ENCODE measurements at regions not wholly inside any gene's neighbourhood (a gene's known extent, or its start where the extent isn't known, plus 50 kb on each side); places are given as distances from the start of the nearest gene placed in this dataset.

DNA sequence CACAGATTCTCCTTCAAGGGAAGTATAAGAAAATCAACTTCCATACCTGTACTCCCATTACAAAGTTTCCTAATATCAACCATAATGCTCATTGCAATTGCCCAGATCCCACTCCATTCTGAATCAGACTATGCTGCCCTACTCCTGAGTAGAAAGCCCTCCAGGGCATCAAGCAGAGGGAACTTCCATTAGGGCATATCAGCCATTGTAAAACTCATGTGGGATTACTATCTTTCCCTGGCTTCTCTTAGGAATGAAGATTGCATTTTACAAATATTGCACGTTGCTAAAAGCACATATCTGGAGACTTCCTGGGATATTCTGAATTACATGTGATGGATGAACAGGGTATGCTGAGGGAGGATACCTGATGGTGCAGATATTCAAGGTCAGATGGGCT lies 263.2 kb downstream of the FOXA2 start:
- H3K9me3 ChIP-seq (replicated peaks in 1 of 2; ENCODE audit: control insufficient read depth in 1 of 2, insufficient read depth in 1 of 2, low read length in 2 of 2): no peaks in the 10 kb centered on the region
- H3K27me3 ChIP-seq (ENCODE audit: control insufficient read depth in 2 of 2, insufficient read depth in 2 of 2, low read length in 2 of 2): peaks cover 0 to 8% of the 10 kb centered on the region in 2 donors
- no peak for DNase-seq
- intact Hi-C loops (cut with micrococcal nuclease): no loop called here
- Mint-ChIP-seq H3K27me3 (ENCODE audit: low read depth in 3 of 3) (peaks cover 12 to 26% (median 14%) of the 10 kb centered on the region in 3 donors), H3K27ac (no peak overlapping the region), H3K9me3 (no peaks in the 10 kb centered on the region), H3K4me1 (no peaks in the 10 kb centered on the region), H3K36me3 (no peaks in the 10 kb centered on the region), H3K4me3 (no peak overlapping the region)
- no peak overlapping the region for H3K4me3 ChIP-seq (replicated peaks in 1 of 3; ENCODE audit: low read depth in 2 of 3, low read length in 3 of 3)
- no peak overlapping the region for H3K9ac ChIP-seq (ENCODE audit: insufficient read depth, low read length, poor library complexity, severe bottlenecking)
- 86% methylated on average over 1 of the region's 1 CpG for WGBS (ENCODE audit: insufficient coverage)
- TF ChIP-seq, protein P1, sequence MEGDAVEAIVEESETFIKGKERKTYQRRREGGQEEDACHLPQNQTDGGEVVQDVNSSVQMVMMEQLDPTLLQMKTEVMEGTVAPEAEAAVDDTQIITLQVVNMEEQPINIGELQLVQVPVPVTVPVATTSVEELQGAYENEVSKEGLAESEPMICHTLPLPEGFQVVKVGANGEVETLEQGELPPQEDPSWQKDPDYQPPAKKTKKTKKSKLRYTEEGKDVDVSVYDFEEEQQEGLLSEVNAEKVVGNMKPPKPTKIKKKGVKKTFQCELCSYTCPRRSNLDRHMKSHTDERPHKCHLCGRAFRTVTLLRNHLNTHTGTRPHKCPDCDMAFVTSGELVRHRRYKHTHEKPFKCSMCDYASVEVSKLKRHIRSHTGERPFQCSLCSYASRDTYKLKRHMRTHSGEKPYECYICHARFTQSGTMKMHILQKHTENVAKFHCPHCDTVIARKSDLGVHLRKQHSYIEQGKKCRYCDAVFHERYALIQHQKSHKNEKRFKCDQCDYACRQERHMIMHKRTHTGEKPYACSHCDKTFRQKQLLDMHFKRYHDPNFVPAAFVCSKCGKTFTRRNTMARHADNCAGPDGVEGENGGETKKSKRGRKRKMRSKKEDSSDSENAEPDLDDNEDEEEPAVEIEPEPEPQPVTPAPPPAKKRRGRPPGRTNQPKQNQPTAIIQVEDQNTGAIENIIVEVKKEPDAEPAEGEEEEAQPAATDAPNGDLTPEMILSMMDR (IDR thresholded peaks at IDR 0.05): no peak
- H4K20me1 ChIP-seq (ENCODE audit: insufficient read depth, low read length): no peaks in the 10 kb centered on the region
- H3K27ac ChIP-seq (ENCODE audit: low read depth in 1 of 2, low read length in 2 of 2): no peak overlapping the region
- H3K4me1 ChIP-seq (ENCODE audit: control insufficient read depth in 1 of 2, insufficient read depth in 2 of 2, low read length in 2 of 2): no peaks in the 10 kb centered on the region
- H3K36me3 ChIP-seq (replicated peaks in 1 of 2; ENCODE audit: control insufficient read depth in 1 of 2, insufficient read depth in 2 of 2, low read length in 2 of 2): no peaks in the 10 kb centered on the region
- no peak overlapping the region for H2AFZ ChIP-seq (ENCODE audit: insufficient read depth, low read depth, low read length, poor library complexity, severe bottlenecking)
- no peak overlapping the region for H3K4me2 ChIP-seq (replicated peaks; ENCODE audit: extremely low read depth, low read length, poor library complexity, severe bottlenecking)
- no peaks in the 10 kb centered on the region for H3K79me2 ChIP-seq (ENCODE audit: insufficient read depth, low read length)

DNA sequence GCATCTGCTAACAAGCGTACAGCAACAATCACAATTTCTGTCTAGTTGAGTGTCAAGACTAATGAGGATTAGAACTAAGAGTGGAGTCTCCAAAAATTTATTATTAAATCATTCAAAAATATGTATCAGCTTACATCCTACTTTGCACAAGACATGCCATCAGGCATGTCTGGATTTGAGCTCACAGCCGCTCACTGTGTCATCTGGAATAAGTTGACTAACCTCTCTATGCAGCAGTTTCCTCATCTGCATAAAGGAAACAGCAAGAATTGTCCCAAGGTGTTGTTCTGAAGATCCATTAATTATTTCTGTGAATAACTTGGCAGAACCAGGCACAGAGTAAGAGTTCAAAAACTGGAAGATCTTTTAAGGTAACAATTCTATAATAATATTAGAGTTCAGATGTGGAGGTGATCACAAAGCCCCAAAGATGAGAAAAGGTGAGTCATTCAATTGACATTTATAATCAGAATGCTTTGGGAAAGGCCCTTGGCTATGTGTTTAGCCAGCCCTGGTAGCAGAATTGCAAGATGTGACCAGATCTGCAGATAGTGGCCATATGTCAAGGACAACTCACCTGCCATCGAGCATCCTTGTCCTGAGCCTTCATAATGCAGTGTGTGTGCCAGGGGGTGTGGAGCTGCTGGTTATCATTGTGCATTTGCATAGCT lies 264.0 kb downstream of the FOXA2 start:
- TF ChIP-seq, protein P1 (IDR thresholded peaks at IDR 0.05): no peak
- H3K4me1 Mint-ChIP-seq: no peaks in the 10 kb centered on the region

More for the DNA sequence above, 264.0 kb downstream of the FOXA2 start:
- no peak overlapping the region for H2AFZ ChIP-seq (ENCODE audit: insufficient read depth, low read depth, low read length, poor library complexity, severe bottlenecking)
- no peaks in the 10 kb centered on the region for H3K36me3 ChIP-seq (replicated peaks in 1 of 2; ENCODE audit: control insufficient read depth in 1 of 2, insufficient read depth in 2 of 2, low read length in 2 of 2)
- no peak for DNase-seq
- Mint-ChIP-seq H3K9me3 (no peaks in the 10 kb centered on the region), H3K27ac (no peak overlapping the region), H3K36me3 (no peaks in the 10 kb centered on the region), H3K4me3 (no peak overlapping the region), H3K27me3 (ENCODE audit: low read depth in 3 of 3) (peaks cover 12 to 24% (median 19%) of the 10 kb centered on the region in 3 donors)
- no peaks in the 10 kb centered on the region for H3K9me3 ChIP-seq (replicated peaks in 1 of 2; ENCODE audit: control insufficient read depth in 1 of 2, insufficient read depth in 1 of 2, low read length in 2 of 2)
- no peaks in the 10 kb centered on the region for H4K20me1 ChIP-seq (ENCODE audit: insufficient read depth, low read length)
- H3K27me3 ChIP-seq (ENCODE audit: control insufficient read depth in 2 of 2, insufficient read depth in 2 of 2, low read length in 2 of 2): peaks cover 0 to 8% of the 10 kb centered on the region in 2 donors
- H3K27ac ChIP-seq (ENCODE audit: low read depth in 1 of 2, low read length in 2 of 2): no peak overlapping the region
- H3K4me1 ChIP-seq (ENCODE audit: control insufficient read depth in 1 of 2, insufficient read depth in 2 of 2, low read length in 2 of 2): no peaks in the 10 kb centered on the region
- no peak overlapping the region for H3K9ac ChIP-seq (ENCODE audit: insufficient read depth, low read length, poor library complexity, severe bottlenecking)
- no peak overlapping the region for H3K4me3 ChIP-seq (replicated peaks in 1 of 3; ENCODE audit: low read depth in 2 of 3, low read length in 3 of 3)
- H3K4me2 ChIP-seq (replicated peaks; ENCODE audit: extremely low read depth, low read length, poor library complexity, severe bottlenecking): no peak overlapping the region
- 94% methylated on average over 2 of the region's 3 CpGs for WGBS (ENCODE audit: insufficient coverage)
- H3K79me2 ChIP-seq (ENCODE audit: insufficient read depth, low read length): no peaks in the 10 kb centered on the region
- intact Hi-C loops (cut with micrococcal nuclease): no loop called here

Data from CD14-positive monocyte (primary cell).